ENCODE measurements at regions not wholly inside any gene's neighbourhood (a gene's known extent, or its start where the extent isn't known, plus 50 kb on each side); places are given as distances from the start of the nearest gene placed in this dataset.

DNA sequence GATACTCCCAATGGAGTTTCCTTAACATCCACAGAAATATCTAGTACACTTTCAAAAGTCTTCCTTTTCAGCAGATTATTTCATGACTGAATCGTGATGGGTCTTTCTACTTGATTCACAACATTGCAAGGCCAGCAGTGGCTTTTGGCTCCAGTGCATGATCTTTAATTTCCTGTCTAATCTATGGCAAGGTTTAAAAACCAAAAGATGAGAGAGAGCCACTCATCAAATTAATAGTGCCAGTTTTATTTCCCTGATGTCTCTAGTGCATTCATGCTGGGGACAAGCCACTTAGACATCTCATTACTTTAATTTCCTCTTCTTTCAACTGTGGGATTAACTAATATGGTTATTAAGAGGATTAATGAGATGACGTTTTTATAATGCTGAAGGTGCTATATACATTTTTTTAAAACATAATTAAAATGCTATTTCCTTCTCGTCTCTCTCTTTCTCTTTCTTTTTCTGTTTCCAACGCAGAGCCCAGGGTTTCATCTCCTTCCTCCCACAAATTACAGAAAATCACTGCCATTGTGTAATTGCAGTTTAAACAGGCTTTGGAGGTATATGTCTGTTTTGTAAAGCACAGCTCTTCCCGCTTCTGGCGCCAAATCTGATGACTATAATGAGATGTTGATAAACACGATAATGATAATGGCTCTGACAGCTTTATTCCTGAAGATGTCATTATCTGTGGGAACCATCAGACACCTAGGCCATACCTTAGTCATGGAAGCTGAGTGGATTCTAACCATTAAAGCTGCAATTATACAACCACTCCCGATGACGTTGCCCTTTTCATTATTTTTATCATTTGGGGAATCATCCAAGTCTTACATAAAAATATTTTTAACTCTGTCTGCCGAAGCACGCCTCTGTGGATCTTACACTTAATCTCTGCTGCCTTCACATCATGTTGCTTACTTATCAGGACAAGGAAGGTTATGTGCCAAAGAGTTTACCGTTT is 103.1 kb upstream of the PPM1H start:
- Histone ChIP-seq H3K4me3 (no peak overlapping the region), H3K27ac (no peak overlapping the region), H3K9me3 (no peaks in the 10 kb centered on the region), H3K36me3 (no peaks in the 10 kb centered on the region), H3K27me3 (no peaks in the 10 kb centered on the region), H3K4me1 (no peaks in the 10 kb centered on the region)
- WGBS, 2 donors: 75 to 81% methylated on average over 12 of the region's 12 CpGs
- no peak for DNase-seq
- intact Hi-C loops (cut with DNase I): no loop called here
- TF ChIP-seq POLR2AphosphoS5 (IDR thresholded peaks at IDR 0.05) (no peak), POLR2A (IDR thresholded peaks at IDR 0.05) (no peak), EP300 (IDR thresholded peaks at IDR 0.05) (no peak)
- TF ChIP-seq, protein P1, sequence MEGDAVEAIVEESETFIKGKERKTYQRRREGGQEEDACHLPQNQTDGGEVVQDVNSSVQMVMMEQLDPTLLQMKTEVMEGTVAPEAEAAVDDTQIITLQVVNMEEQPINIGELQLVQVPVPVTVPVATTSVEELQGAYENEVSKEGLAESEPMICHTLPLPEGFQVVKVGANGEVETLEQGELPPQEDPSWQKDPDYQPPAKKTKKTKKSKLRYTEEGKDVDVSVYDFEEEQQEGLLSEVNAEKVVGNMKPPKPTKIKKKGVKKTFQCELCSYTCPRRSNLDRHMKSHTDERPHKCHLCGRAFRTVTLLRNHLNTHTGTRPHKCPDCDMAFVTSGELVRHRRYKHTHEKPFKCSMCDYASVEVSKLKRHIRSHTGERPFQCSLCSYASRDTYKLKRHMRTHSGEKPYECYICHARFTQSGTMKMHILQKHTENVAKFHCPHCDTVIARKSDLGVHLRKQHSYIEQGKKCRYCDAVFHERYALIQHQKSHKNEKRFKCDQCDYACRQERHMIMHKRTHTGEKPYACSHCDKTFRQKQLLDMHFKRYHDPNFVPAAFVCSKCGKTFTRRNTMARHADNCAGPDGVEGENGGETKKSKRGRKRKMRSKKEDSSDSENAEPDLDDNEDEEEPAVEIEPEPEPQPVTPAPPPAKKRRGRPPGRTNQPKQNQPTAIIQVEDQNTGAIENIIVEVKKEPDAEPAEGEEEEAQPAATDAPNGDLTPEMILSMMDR (IDR thresholded peaks at IDR 0.05): no peak

DNA sequence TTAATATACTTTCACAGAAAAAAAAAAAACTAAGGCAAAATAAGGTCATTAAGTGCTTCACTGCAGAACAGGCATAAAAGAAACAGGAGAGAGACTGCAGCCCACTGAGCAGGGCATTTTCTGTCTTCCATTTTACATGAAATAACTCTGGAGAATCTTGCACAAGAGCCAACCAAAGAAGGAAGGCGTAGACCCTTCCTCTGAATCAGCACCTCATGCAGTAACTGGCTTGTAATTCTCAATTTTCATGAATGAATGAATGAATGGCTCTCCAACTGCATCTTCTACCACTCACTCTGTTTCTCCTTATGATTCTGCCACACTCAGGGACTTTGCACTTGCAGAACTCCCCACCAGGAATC is 102.0 kb upstream of the PPM1H start:
- Histone ChIP-seq H3K4me1 (no peaks in the 10 kb centered on the region), H3K27me3 (no peaks in the 10 kb centered on the region), H3K9me3 (no peaks in the 10 kb centered on the region), H3K27ac (no peak overlapping the region), H3K4me3 (no peak overlapping the region), H3K36me3 (no peaks in the 10 kb centered on the region)
- DNase-seq: no peak
- WGBS, 2 donors: 77 to 85% methylated on average over 1 of the region's 1 CpG
- intact Hi-C loops (cut with DNase I): no loop called here
- TF ChIP-seq EP300 (IDR thresholded peaks at IDR 0.05): no peak
- TF ChIP-seq POLR2A (IDR thresholded peaks at IDR 0.05): no peak
- TF ChIP-seq, protein P1 (IDR thresholded peaks at IDR 0.05): no peak
- no peak for TF ChIP-seq POLR2AphosphoS5 (IDR thresholded peaks at IDR 0.05)

DNA sequence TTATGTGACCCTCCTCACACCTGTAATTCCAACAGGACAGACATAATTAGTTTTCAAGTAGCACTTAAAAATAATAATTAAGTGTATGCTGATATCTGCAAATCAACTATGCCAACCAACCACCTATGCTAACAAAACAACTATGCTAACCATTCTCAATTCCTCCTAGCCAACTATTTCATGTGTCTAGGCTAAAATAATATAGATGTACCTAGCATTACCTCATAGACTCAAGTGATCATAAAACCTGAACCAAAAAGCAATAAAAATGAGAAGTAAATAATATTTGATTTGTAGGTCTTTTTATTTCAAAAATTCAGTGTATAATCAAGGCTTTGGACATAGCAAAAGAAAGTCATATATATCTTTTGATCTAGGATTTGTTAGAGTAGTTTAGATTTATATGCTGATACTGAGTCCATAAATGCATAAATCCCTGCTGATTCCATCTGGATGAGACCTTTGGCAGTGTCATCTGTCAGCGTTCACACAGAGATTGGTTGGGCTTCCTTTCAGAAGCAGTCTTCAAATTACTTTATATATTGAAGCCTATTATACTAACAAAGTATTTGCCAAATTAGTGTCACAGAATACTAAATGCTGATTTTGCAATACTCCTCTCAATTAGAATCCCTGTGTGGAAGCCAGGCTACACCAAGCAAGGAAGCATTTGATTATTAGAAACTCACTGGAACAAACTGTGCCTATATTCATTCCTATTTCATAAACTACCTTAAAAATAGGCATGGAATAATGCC is 101.4 kb upstream of the PPM1H start:
- H3K4me3 ChIP-seq: no peak overlapping the region
- H3K36me3 ChIP-seq: no peaks in the 10 kb centered on the region
- intact Hi-C loops (cut with DNase I): no loop called here
- TF ChIP-seq EP300 (IDR thresholded peaks at IDR 0.05): no peak
- TF ChIP-seq, protein P1 (IDR thresholded peaks at IDR 0.05): no peak
- TF ChIP-seq POLR2A (IDR thresholded peaks at IDR 0.05): no peak
- no peak for TF ChIP-seq POLR2AphosphoS5 (IDR thresholded peaks at IDR 0.05)
- H3K4me1 ChIP-seq: no peaks in the 10 kb centered on the region
- DNase-seq: no peak
- 16 to 68% methylated on average over 1 of the region's 1 CpG for WGBS, 2 donors
- H3K9me3 ChIP-seq: no peaks in the 10 kb centered on the region
- H3K27me3 ChIP-seq: no peaks in the 10 kb centered on the region
- no peak overlapping the region for H3K27ac ChIP-seq

DNA sequence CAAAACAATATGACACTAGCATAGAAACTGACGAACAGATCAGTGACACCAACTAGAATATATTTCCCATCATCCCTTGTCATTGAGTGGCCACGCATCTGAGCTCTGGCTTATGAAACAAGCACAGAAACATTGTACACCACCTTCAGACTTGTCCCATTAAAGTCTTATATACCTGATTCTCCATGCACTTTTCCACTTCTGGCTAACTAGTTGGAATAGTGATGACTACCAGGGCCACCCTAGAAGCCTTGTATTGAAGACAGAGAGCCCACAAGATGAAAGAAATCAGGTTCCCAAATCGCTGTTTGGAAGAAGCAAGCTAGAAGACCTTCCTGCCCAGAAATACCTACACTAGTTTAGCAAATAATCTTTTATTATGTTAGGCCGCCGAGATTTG is 99.7 kb upstream of the PPM1H start:
- whole genome bisulfite sequencing, 2 donors: 80 to 92% methylated on average over 5 of the region's 5 CpGs
- Histone ChIP-seq H3K4me1 (no peaks in the 10 kb centered on the region), H3K4me3 (no peak overlapping the region), H3K27me3 (no peaks in the 10 kb centered on the region), H3K36me3 (no peaks in the 10 kb centered on the region), H3K9me3 (no peaks in the 10 kb centered on the region), H3K27ac (no peak overlapping the region)
- TF ChIP-seq POLR2AphosphoS5 (IDR thresholded peaks at IDR 0.05): no peak
- no peak for TF ChIP-seq EP300 (IDR thresholded peaks at IDR 0.05)
- TF ChIP-seq POLR2A (IDR thresholded peaks at IDR 0.05): no peak
- TF ChIP-seq, protein P1 (IDR thresholded peaks at IDR 0.05): no peak
- intact Hi-C loops (cut with DNase I): no loop called here
- DNase-seq: no peak
